ENCODE measurements at regions not wholly inside any gene's neighbourhood (a gene's known extent, or its start where the extent isn't known, plus 50 kb on each side); places are given as distances from the start of the nearest gene placed in this dataset.
"Not testable (repeated sequence)": the region's sequence is repeated elsewhere in the genome, so short reads cannot be mapped to it uniquely, and the experiment has no call there.

GRCh38 chr12:70070494-70071007 lies 172.7 kb upstream of the CNOT2 start:
- DNase-seq (ENCODE audit: low read depth), result no peak

- no peak for DNase-seq (ENCODE audit: low read depth)
Measured at GRCh38 chr12:70074510-70074909, 168.7 kb upstream of the CNOT2 start.

GRCh38 chr12:70077441-70077840 lies 165.8 kb upstream of the CNOT2 start:
- DNase-seq (ENCODE audit: low read depth), result no peak

- DNase-seq (ENCODE audit: low read depth), result no peak
Measured at GRCh38 chr12:70078161-70078560, 165.1 kb upstream of the CNOT2 start.

- no peak for DNase-seq (ENCODE audit: low read depth)
Measured at GRCh38 chr12:70080566-70080965, 162.7 kb upstream of the CNOT2 start.

- no peak for DNase-seq (ENCODE audit: low read depth)
Measured at GRCh38 chr12:70082997-70083676, 160.1 kb upstream of the CNOT2 start.

GRCh38 chr12:70083677-70084020 lies 159.6 kb upstream of the CNOT2 start:
- no peak for DNase-seq (ENCODE audit: low read depth)

GRCh38 chr12:70086372-70086771 lies 156.9 kb upstream of the CNOT2 start:
- not testable (repeated sequence) for DNase-seq (ENCODE audit: low read depth)

- DNase-seq (ENCODE audit: low read depth), result no peak
Measured at GRCh38 chr12:70091021-70091521, 152.2 kb upstream of the CNOT2 start.

- no peak for DNase-seq (ENCODE audit: low read depth)
Measured at GRCh38 chr12:70094467-70094866, 148.8 kb upstream of the CNOT2 start.

- no peak for DNase-seq (ENCODE audit: low read depth)
Measured at GRCh38 chr12:70096759-70097410, 146.3 kb upstream of the CNOT2 start.

- DNase-seq (ENCODE audit: low read depth), result no peak
Measured at GRCh38 chr12:70101064-70101463, 142.2 kb upstream of the CNOT2 start.

GRCh38 chr12:70106347-70106746 lies 136.9 kb upstream of the CNOT2 start:
- DNase-seq (ENCODE audit: low read depth), result no peak

- no peak for DNase-seq (ENCODE audit: low read depth)
Measured at GRCh38 chr12:70110085-70110484, 133.1 kb upstream of the CNOT2 start.

- DNase-seq (ENCODE audit: low read depth), result no peak
Measured at GRCh38 chr12:70117670-70118069, 125.6 kb upstream of the CNOT2 start.

GRCh38 chr12:70120970-70121369 lies 122.3 kb upstream of the CNOT2 start:
- DNase-seq (ENCODE audit: low read depth), result no peak

GRCh38 chr12:70121562-70121961 lies 121.7 kb upstream of the CNOT2 start:
- no peak for DNase-seq (ENCODE audit: low read depth)

- DNase-seq (ENCODE audit: low read depth), result no peak
Measured at GRCh38 chr12:70122804-70123203, 120.4 kb upstream of the CNOT2 start.

- no peak for DNase-seq (ENCODE audit: low read depth)
Measured at GRCh38 chr12:70149013-70149412, 94.2 kb upstream of the CNOT2 start.

- DNase-seq (ENCODE audit: low read depth), result no peak
Measured at GRCh38 chr12:70149665-70150064, 93.6 kb upstream of the CNOT2 start.

- DNase-seq (ENCODE audit: low read depth), result no peak
Measured at GRCh38 chr12:70150230-70150629, 93.0 kb upstream of the CNOT2 start.

GRCh38 chr12:70151993-70152392 lies 91.2 kb upstream of the CNOT2 start:
- DNase-seq (ENCODE audit: low read depth), result no peak

GRCh38 chr12:70154087-70154638 lies 89.1 kb upstream of the CNOT2 start:
- no peak for DNase-seq (ENCODE audit: low read depth)

All from amniotic epithelial cell (primary cell).